ENCODE measurements at regions not wholly inside any gene's neighbourhood (a gene's known extent, or its start where the extent isn't known, plus 50 kb on each side); places are given as distances from the start of the nearest gene placed in this dataset.

DNA sequence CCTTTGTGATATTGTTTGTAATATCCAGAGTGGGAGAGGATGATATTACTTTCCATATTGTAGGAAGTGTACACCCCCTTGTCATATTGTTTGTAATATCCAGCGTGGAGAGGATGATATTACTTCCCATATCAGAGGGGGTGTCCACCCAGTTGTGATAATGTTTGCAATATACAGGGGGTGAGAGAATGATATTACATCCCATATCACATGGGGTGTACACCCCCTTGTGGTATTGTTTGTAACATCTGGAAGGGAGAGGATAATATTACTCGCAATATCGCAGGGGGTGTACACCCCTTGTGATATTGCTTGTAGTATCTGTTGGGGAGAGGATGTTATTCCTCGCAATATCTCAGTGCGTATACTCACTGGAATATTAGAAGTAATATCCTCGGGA, 61.5 kb downstream of the PRSS23 start:
- ATAC-seq: no peak; the same call in 2 of the 3 replicates
- TF ChIP-seq GLIS3 (CRISPR knock-in tag; IDR thresholded peaks at IDR 0.05): no peak
- no peak for TF ChIP-seq TCF4 (CRISPR knock-in tag; IDR thresholded peaks at IDR 0.05; ENCODE audit: borderline replicate concordance)
- TF ChIP-seq ZFP30 (CRISPR knock-in tag; IDR thresholded peaks at IDR 0.05): no peak
- TF ChIP-seq, protein P1, sequence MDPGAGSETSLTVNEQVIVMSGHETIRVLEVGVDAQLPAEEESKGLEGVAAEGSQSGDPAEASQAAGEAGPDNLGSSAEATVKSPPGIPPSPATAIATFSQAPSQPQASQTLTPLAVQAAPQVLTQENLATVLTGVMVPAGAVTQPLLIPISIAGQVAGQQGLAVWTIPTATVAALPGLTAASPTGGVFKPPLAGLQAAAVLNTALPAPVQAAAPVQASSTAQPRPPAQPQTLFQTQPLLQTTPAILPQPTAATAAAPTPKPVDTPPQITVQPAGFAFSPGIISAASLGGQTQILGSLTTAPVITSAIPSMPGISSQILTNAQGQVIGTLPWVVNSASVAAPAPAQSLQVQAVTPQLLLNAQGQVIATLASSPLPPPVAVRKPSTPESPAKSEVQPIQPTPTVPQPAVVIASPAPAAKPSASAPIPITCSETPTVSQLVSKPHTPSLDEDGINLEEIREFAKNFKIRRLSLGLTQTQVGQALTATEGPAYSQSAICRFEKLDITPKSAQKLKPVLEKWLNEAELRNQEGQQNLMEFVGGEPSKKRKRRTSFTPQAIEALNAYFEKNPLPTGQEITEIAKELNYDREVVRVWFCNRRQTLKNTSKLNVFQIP (CRISPR knock-in tag; IDR thresholded peaks at IDR 0.05; ENCODE audit: borderline replicate concordance, low read depth): no peak
- TF ChIP-seq ESRRG (CRISPR knock-in tag; IDR thresholded peaks at IDR 0.05): no peak
- TF ChIP-seq, protein P2, sequence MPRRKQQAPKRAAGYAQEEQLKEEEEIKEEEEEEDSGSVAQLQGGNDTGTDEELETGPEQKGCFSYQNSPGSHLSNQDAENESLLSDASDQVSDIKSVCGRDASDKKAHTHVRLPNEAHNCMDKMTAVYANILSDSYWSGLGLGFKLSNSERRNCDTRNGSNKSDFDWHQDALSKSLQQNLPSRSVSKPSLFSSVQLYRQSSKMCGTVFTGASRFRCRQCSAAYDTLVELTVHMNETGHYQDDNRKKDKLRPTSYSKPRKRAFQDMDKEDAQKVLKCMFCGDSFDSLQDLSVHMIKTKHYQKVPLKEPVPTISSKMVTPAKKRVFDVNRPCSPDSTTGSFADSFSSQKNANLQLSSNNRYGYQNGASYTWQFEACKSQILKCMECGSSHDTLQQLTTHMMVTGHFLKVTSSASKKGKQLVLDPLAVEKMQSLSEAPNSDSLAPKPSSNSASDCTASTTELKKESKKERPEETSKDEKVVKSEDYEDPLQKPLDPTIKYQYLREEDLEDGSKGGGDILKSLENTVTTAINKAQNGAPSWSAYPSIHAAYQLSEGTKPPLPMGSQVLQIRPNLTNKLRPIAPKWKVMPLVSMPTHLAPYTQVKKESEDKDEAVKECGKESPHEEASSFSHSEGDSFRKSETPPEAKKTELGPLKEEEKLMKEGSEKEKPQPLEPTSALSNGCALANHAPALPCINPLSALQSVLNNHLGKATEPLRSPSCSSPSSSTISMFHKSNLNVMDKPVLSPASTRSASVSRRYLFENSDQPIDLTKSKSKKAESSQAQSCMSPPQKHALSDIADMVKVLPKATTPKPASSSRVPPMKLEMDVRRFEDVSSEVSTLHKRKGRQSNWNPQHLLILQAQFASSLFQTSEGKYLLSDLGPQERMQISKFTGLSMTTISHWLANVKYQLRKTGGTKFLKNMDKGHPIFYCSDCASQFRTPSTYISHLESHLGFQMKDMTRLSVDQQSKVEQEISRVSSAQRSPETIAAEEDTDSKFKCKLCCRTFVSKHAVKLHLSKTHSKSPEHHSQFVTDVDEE (CRISPR knock-in tag; IDR thresholded peaks at IDR 0.05): no peak
- no peak for TF ChIP-seq TOX (CRISPR knock-in tag; IDR thresholded peaks at IDR 0.05; ENCODE audit: borderline replicate concordance)
- no peak for TF ChIP-seq ARNTL (CRISPR knock-in tag; IDR thresholded peaks at IDR 0.05; ENCODE audit: borderline replicate concordance, low read depth)
- TF ChIP-seq ZNF8 (CRISPR knock-in tag; IDR thresholded peaks at IDR 0.05): no peak
- TF ChIP-seq ZNF70 (CRISPR knock-in tag; IDR thresholded peaks at IDR 0.05): no peak
- TF ChIP-seq OSR1 (CRISPR knock-in tag; IDR thresholded peaks at IDR 0.05): no peak
- no peak for TF ChIP-seq BACH2 (CRISPR knock-in tag; IDR thresholded peaks at IDR 0.05; ENCODE audit: borderline replicate concordance)
- no peak for TF ChIP-seq ZNF565 (CRISPR knock-in tag; conservative IDR thresholded peaks at IDR 0.05; ENCODE audit: low read depth)

DNA sequence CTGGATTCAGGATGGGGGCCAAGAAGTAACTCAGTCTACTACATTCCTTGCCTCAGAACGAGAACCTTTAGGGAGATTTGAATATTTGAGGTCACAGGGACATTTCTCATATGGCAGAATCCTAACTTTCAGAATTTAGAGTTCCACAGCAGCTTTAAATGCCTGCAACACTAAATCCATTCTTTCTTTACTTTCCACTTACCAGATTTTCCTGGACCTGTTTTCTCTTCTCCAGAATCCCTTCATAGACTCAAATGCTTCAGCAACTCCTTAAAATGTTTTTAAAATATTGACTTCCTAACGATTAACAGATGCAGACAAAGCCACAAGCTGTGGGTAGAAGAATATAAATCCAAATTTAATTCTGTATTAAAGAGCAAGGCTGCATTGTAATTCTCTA, 63.1 kb downstream of the PRSS23 start:
- TF ChIP-seq TOX (CRISPR knock-in tag; IDR thresholded peaks at IDR 0.05; ENCODE audit: borderline replicate concordance) (no peak), ESRRG (CRISPR knock-in tag; IDR thresholded peaks at IDR 0.05) (no peak)

DNA sequence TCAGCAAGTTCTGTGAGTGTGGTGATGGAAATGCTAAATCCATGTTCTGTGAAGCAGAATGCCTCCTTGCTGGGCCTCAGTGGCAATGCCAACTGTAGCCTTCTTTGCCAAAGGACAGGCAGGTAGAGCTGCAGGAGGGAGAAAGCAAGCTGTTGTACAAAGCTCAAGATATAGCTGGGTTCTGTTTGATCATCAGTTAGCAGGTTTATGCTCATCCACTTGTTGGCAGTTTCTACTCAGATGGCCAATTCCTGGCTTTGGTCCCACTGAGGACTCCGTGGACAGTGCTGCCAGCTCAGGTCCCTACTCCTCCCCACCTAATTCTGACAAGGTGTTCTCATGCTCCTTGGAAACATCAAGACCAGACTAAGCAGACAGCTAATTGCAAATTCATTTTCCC, 65.1 kb downstream of the PRSS23 start:
- no peak for ATAC-seq

More for the DNA sequence above, 63.1 kb downstream of the PRSS23 start:
- ATAC-seq: no peak

More for the DNA sequence above, 65.1 kb downstream of the PRSS23 start:
- TF ChIP-seq ZNF565 (CRISPR knock-in tag; conservative IDR thresholded peaks at IDR 0.05; ENCODE audit: low read depth) (no peak), TOX (CRISPR knock-in tag; IDR thresholded peaks at IDR 0.05; ENCODE audit: borderline replicate concordance) (no peak), TCF4 (CRISPR knock-in tag; IDR thresholded peaks at IDR 0.05; ENCODE audit: borderline replicate concordance) (no peak), PPARA (CRISPR knock-in tag; IDR thresholded peaks at IDR 0.05; ENCODE audit: borderline replicate concordance) (no peak), SNAI2 (CRISPR knock-in tag; IDR thresholded peaks at IDR 0.05) (no peak)
- TF ChIP-seq, protein P2 (CRISPR knock-in tag; IDR thresholded peaks at IDR 0.05): no peak
- TF ChIP-seq, protein P3, sequence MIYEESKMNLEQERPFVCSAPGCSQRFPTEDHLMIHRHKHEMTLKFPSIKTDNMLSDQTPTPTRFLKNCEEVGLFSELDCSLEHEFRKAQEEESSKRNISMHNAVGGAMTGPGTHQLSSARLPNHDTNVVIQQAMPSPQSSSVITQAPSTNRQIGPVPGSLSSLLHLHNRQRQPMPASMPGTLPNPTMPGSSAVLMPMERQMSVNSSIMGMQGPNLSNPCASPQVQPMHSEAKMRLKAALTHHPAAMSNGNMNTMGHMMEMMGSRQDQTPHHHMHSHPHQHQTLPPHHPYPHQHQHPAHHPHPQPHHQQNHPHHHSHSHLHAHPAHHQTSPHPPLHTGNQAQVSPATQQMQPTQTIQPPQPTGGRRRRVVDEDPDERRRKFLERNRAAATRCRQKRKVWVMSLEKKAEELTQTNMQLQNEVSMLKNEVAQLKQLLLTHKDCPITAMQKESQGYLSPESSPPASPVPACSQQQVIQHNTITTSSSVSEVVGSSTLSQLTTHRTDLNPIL (CRISPR knock-in tag; IDR thresholded peaks at IDR 0.05; ENCODE audit: low read depth): no peak
- TF ChIP-seq, protein P4, sequence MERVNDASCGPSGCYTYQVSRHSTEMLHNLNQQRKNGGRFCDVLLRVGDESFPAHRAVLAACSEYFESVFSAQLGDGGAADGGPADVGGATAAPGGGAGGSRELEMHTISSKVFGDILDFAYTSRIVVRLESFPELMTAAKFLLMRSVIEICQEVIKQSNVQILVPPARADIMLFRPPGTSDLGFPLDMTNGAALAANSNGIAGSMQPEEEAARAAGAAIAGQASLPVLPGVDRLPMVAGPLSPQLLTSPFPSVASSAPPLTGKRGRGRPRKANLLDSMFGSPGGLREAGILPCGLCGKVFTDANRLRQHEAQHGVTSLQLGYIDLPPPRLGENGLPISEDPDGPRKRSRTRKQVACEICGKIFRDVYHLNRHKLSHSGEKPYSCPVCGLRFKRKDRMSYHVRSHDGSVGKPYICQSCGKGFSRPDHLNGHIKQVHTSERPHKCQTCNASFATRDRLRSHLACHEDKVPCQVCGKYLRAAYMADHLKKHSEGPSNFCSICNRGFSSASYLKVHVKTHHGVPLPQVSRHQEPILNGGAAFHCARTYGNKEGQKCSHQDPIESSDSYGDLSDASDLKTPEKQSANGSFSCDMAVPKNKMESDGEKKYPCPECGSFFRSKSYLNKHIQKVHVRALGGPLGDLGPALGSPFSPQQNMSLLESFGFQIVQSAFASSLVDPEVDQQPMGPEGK (CRISPR knock-in tag; IDR thresholded peaks at IDR 0.05; ENCODE audit: borderline replicate concordance): no peak

Measured in SK-N-SH treated with all-trans-retinoic acid at 6 μM for 48 hours (cell line).